ENCODE measurements at regions not wholly inside any gene's neighbourhood (a gene's known extent, or its start where the extent isn't known, plus 50 kb on each side); places are given as distances from the start of the nearest gene placed in this dataset.
"Not testable (repeated sequence)": the region's sequence is repeated elsewhere in the genome, so short reads cannot be mapped to it uniquely, and the experiment has no call there.

DNA sequence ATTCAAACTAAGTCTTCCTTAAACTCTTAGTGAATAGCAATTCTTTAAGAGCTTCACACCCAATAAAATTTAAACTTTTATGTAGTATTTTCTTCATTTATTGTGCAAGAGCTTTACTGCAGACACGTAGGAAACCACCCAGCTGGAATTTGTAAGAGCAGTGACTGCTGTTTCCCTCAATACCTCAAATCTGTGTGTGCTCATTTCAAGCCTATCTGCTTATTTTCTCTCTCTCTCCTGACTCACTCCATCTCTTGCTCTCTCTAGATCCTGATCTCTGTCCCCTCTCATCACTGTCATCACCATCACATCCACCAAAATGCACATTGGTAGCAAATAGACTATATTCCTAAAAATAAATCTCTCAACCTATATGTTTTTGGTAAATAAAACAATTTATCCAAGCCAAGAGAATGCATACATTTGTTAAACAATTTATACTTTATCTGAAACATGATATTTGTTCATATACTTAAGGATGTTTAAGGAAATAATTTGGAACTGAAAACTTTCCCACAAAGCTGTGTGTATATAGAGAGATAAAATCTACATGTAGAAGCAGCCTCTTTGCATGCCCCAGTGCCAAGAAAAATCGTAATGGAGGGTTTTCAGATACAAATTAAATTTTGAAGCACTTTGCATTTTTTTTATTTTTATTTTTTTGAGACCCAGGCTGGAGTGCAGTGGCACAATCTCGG, 273.0 kb downstream of the TFAP2A start:
- DNase-seq (ENCODE audit: low spot score) (no peak), ATAC-seq (ENCODE audit: low read depth) (no peak)
- TF ChIP-seq, protein P1, sequence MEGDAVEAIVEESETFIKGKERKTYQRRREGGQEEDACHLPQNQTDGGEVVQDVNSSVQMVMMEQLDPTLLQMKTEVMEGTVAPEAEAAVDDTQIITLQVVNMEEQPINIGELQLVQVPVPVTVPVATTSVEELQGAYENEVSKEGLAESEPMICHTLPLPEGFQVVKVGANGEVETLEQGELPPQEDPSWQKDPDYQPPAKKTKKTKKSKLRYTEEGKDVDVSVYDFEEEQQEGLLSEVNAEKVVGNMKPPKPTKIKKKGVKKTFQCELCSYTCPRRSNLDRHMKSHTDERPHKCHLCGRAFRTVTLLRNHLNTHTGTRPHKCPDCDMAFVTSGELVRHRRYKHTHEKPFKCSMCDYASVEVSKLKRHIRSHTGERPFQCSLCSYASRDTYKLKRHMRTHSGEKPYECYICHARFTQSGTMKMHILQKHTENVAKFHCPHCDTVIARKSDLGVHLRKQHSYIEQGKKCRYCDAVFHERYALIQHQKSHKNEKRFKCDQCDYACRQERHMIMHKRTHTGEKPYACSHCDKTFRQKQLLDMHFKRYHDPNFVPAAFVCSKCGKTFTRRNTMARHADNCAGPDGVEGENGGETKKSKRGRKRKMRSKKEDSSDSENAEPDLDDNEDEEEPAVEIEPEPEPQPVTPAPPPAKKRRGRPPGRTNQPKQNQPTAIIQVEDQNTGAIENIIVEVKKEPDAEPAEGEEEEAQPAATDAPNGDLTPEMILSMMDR (IDR thresholded peaks at IDR 0.05; ENCODE audit: poor library complexity, severe bottlenecking): no peak
- Histone ChIP-seq H3K36me3 (ENCODE audit: low read depth) (no peaks in the 10 kb centered on the region), H3K27me3 (ENCODE audit: insufficient read depth, poor library complexity, severe bottlenecking) (no peaks in the 10 kb centered on the region), H3K9me3 (ENCODE audit: severe bottlenecking) (peaks cover 4% of the 10 kb centered on the region), H3K4me1 (ENCODE audit: insufficient read depth, poor library complexity, severe bottlenecking) (peaks cover 49% of the 10 kb centered on the region), H3K4me3 (ENCODE audit: severe bottlenecking) (no peak overlapping the region), H3K27ac (ENCODE audit: poor library complexity, severe bottlenecking) (no peak overlapping the region)

DNA sequence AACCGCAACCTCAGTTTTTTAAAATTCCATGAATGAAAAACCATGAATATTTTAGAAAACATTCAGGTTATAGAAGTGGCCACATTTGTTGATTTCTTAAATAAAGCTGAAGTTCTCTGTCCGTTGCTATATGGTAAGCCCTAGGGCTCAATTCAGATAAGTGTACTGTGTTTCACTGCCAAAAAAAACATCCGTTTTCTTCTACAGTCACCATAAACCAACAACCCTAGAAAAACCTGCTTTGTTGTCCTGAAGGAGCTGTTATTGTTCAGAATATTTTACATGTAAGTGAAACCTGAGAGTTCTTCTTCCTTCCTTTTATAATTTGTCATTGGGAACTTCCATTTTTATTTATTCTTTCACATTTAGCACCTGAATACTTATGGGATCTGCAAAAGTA, 274.1 kb downstream of the TFAP2A start:
- H3K27me3 ChIP-seq (ENCODE audit: insufficient read depth, poor library complexity, severe bottlenecking): no peaks in the 10 kb centered on the region
- TF ChIP-seq, protein P1 (IDR thresholded peaks at IDR 0.05; ENCODE audit: poor library complexity, severe bottlenecking): no peak
- H3K4me1 ChIP-seq (ENCODE audit: insufficient read depth, poor library complexity, severe bottlenecking): peaks cover 56% of the 10 kb centered on the region
- H3K9me3 ChIP-seq (ENCODE audit: severe bottlenecking): peaks cover 4% of the 10 kb centered on the region
- H3K4me3 ChIP-seq (ENCODE audit: severe bottlenecking): no peak overlapping the region
- no peak for DNase-seq (ENCODE audit: low spot score)
- H3K27ac ChIP-seq (ENCODE audit: poor library complexity, severe bottlenecking): peak overlapping the region; percentile 59
- H3K36me3 ChIP-seq (ENCODE audit: low read depth): no peaks in the 10 kb centered on the region
- peak; percentile 63 for ATAC-seq (ENCODE audit: low read depth)

DNA sequence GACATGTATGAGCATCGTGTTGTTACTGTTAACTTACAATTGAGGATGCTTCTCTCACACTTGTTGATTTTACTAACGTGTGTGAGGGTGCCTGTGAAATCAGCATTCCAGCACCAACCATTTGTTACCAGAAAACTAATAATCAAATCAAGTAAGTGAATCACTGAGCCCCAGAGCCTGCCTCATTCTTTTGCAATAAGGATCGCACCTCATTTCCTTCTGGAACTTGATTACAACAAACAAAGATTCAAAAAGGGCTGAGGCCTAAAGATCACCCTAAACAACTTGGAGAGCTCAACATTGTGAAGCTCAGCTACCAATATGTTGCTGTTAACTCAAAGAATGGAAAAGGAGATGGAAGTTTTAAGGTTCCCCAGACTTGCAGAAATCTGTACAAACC, 274.7 kb downstream of the TFAP2A start:
- ATAC-seq (ENCODE audit: low read depth) (no peak), DNase-seq (ENCODE audit: low spot score) (no peak)
- Histone ChIP-seq H3K36me3 (ENCODE audit: low read depth) (no peaks in the 10 kb centered on the region), H3K9me3 (ENCODE audit: severe bottlenecking) (peaks cover 7% of the 10 kb centered on the region), H3K27me3 (ENCODE audit: insufficient read depth, poor library complexity, severe bottlenecking) (no peaks in the 10 kb centered on the region), H3K4me1 (ENCODE audit: insufficient read depth, poor library complexity, severe bottlenecking) (peaks cover 55% of the 10 kb centered on the region), H3K27ac (ENCODE audit: poor library complexity, severe bottlenecking) (peak overlapping the region; percentile 59), H3K4me3 (ENCODE audit: severe bottlenecking) (no peak overlapping the region)
- TF ChIP-seq, protein P1 (IDR thresholded peaks at IDR 0.05; ENCODE audit: poor library complexity, severe bottlenecking): no peak

DNA sequence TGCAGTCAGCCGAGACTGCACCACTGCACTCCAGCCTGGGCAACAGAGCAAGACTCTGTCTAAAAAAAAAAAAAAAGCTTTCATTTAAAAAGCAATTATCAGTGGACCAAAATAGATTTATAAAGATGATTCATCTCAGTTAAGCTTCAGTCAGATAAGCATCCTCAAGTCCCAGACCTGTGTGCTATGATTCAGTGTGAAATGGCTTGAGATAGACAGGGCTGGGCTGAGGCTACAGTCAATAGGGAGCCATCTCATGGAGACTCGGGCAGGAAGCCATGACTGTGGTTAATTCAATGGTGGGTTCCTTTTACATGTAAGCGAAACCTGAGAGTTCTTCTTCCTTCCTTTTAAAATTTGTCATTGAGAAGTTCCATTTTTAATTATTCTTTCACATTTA, 276.0 kb downstream of the TFAP2A start:
- no peak for DNase-seq (ENCODE audit: low spot score)

DNA sequence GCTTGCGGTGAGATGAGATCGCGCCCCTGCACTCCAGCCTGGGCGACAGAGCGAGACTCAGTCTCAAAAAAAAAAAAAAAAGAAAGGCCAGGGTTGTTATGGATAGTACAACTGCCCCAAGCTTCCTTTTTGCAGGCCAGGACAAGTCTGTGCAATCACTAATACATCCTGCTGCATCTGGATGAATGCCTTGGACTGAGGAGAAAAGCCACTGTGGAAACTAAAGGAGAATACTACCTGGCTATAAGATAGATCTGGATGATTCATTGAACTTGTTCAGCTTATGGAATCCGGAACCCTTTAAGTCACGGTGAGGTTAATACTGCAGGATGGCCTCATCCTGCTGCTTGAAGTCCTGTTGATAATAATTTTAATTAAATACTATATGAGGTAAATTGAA, 278.2 kb downstream of the TFAP2A start:
- Histone ChIP-seq H3K4me1 (ENCODE audit: insufficient read depth, poor library complexity, severe bottlenecking) (peaks cover 47% of the 10 kb centered on the region), H3K27ac (ENCODE audit: poor library complexity, severe bottlenecking) (peak overlapping the region; percentile 88), H3K36me3 (ENCODE audit: low read depth) (no peaks in the 10 kb centered on the region), H3K4me3 (ENCODE audit: severe bottlenecking) (no peak overlapping the region), H3K9me3 (ENCODE audit: severe bottlenecking) (peaks cover 10% of the 10 kb centered on the region), H3K27me3 (ENCODE audit: insufficient read depth, poor library complexity, severe bottlenecking) (no peaks in the 10 kb centered on the region)
- ATAC-seq (ENCODE audit: low read depth): peak; percentile 95
- TF ChIP-seq, protein P1 (IDR thresholded peaks at IDR 0.05; ENCODE audit: poor library complexity, severe bottlenecking): no peak
- peak; percentile 72 for DNase-seq (ENCODE audit: low spot score)

More for the DNA sequence above, 276.0 kb downstream of the TFAP2A start:
- Histone ChIP-seq H3K4me3 (ENCODE audit: severe bottlenecking) (no peak overlapping the region), H3K9me3 (ENCODE audit: severe bottlenecking) (peaks cover 7% of the 10 kb centered on the region), H3K27ac (ENCODE audit: poor library complexity, severe bottlenecking) (peak overlapping the region; percentile 59), H3K27me3 (ENCODE audit: insufficient read depth, poor library complexity, severe bottlenecking) (no peaks in the 10 kb centered on the region), H3K36me3 (ENCODE audit: low read depth) (no peaks in the 10 kb centered on the region), H3K4me1 (ENCODE audit: insufficient read depth, poor library complexity, severe bottlenecking) (peaks cover 48% of the 10 kb centered on the region)
- TF ChIP-seq, protein P1 (IDR thresholded peaks at IDR 0.05; ENCODE audit: poor library complexity, severe bottlenecking): no peak
- ATAC-seq (ENCODE audit: low read depth): peak; percentile 77

DNA sequence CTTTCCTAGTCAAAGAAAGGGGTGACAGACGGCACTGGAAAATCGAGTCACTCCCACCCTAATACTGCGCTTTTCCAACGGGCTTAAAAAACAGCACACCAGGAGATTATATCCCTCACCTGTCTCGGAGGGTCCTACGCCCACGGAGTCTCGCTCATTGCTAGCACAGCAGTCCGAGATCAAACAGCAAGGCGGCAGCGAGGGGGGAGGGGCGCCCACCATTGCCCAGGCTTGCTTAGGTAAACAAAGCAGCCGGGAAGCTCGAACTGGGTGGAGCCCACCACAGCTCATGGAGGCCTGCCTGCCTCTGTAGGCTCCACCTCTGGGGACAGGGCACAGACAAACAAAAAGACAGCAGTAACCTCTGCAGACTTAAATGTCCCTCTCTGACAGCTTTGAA, 280.7 kb downstream of the TFAP2A start:
- H3K9me3 ChIP-seq (ENCODE audit: severe bottlenecking): peaks cover 10% of the 10 kb centered on the region
- not testable (repeated sequence) for H3K36me3 ChIP-seq (ENCODE audit: low read depth); H3K27me3 ChIP-seq (ENCODE audit: insufficient read depth, poor library complexity, severe bottlenecking); DNase-seq (ENCODE audit: low spot score); ATAC-seq (ENCODE audit: low read depth); H3K27ac ChIP-seq (ENCODE audit: poor library complexity, severe bottlenecking); H3K4me3 ChIP-seq (ENCODE audit: severe bottlenecking)
- peaks cover 23% of the 10 kb centered on the region for H3K4me1 ChIP-seq (ENCODE audit: insufficient read depth, poor library complexity, severe bottlenecking)
